Activated T-helper 2 cell treated with anti-CD3 and anti-CD28 coated beads, Interferon-gamma antibody, Interleukin-2, Interleukin-4, amounts not matched to agents 10 μg/mL and 5 μg/mL and 100 μg/mL, durations not matched to agents 14 hours and 24 hours and 36 hours (primary cell): ENCODE measurements at regions not wholly inside any gene's neighbourhood (a gene's known extent, or its start where the extent isn't known, plus 50 kb on each side); places are given as distances from the start of the nearest gene placed in this dataset.
"Not testable (repeated sequence)": the region's sequence is repeated elsewhere in the genome, so short reads cannot be mapped to it uniquely, and the experiment has no call there.

ENCODE experiments used
- DNase-seq: peaks from one replicate; pipeline ENCODE4 v3.0.0; 2021; ENCODE audit warnings: low spot score
- H3K27ac Mint-ChIP-seq: one replicate; pipeline ENCODE4 v1.8.0; 2021; ENCODE audit warnings: mixed read lengths
- H3K27me3 Mint-ChIP-seq: one replicate; pipeline ENCODE4 v1.8.0; 2021; ENCODE audit warnings: low read depth, mixed read lengths
- H3K36me3 Mint-ChIP-seq: one replicate; pipeline ENCODE4 v1.8.0; 2021; ENCODE audit warnings: low read depth, mixed read lengths
- H3K4me1 Mint-ChIP-seq: one replicate; pipeline ENCODE4 v1.8.0; 2021; ENCODE audit warnings: low read depth, mixed read lengths
- H3K4me3 Mint-ChIP-seq: one replicate; pipeline ENCODE4 v1.8.0; 2021; ENCODE audit warnings: low read depth, mild to moderate bottlenecking, moderate library complexity, mixed read lengths
- H3K9me3 Mint-ChIP-seq: one replicate; pipeline ENCODE4 v1.8.0; 2021; ENCODE audit warnings: mixed read lengths
- intact Hi-C: fragments of 100-400 bp; cut with micrococcal nuclease; formaldehyde crosslinking; loops from one replicate; pipeline ENCODE4 v1.15.1; 2023

- no peaks in the 10 kb centered on the region for H3K36me3 Mint-ChIP-seq
- intact Hi-C loops, result no loop called here
- no peaks in the 10 kb centered on the region for H3K4me1 Mint-ChIP-seq
- no peak overlapping the region for H3K27ac Mint-ChIP-seq
- no peak for DNase-seq
- H3K27me3 Mint-ChIP-seq, result peaks cover 2% of the 10 kb centered on the region
- H3K9me3 Mint-ChIP-seq, result no peaks in the 10 kb centered on the region
- H3K4me3 Mint-ChIP-seq, result no peak overlapping the region
Measured at GRCh38 chr7:98788966-98789365, 80.8 kb downstream of the TMEM130 start.

- H3K27ac Mint-ChIP-seq, H3K4me3 Mint-ChIP-seq, H3K27me3 Mint-ChIP-seq, DNase-seq, H3K4me1 Mint-ChIP-seq, intact Hi-C loops, H3K9me3 Mint-ChIP-seq, H3K36me3 Mint-ChIP-seq: not testable (repeated sequence)
Measured at GRCh38 chr7:98794453-98794852, 75.4 kb downstream of the TMEM130 start.

DNA sequence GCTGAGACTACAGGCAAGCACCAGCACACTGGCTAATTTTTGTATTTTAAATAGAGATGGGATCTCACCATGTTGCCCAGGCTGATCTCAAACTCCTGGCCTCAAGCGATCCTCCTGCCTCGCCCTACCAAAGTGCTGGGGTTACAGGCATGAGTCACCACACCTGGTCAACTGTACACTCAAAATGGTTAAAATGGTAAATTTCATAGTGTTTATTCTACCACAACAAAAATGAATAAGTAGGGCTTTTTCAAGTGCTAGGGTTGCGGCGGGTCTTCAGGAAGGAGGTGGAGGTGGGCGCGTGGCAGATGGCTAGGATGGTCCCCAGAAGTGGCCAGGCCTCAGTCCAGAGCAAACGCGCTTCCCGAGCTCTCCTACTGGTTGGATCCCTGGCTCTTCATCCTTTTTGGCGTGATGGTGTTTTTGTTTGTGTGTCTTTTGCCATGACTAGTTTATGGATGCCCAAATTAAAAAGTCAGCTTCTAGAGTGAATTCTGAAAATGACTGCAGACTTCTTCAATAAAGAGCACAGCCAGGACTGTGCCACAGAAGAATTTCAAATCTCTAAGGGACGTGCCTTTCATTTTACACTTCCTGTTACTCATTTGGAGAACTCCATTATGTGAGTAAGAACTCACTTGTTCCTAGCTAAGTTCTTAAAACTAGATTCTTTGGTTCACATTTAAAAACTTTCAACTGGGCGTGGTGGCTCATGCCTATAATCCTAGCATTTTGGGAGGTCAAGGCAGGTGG, 73.9 kb downstream of the TMEM130 start:
- peaks cover 15% of the 10 kb centered on the region for H3K9me3 Mint-ChIP-seq
- intact Hi-C loops, result no loop called here
- H3K27ac Mint-ChIP-seq, result peak overlapping the region; percentile 63
- H3K36me3 Mint-ChIP-seq, result no peaks in the 10 kb centered on the region
- no peak overlapping the region for H3K4me3 Mint-ChIP-seq
- peaks cover 6% of the 10 kb centered on the region for H3K4me1 Mint-ChIP-seq
- peaks cover 2% of the 10 kb centered on the region for H3K27me3 Mint-ChIP-seq
- no peak for DNase-seq
